ENCODE measurements at regions not wholly inside any gene's neighbourhood (a gene's known extent, or its start where the extent isn't known, plus 50 kb on each side); places are given as distances from the start of the nearest gene placed in this dataset.

DNA sequence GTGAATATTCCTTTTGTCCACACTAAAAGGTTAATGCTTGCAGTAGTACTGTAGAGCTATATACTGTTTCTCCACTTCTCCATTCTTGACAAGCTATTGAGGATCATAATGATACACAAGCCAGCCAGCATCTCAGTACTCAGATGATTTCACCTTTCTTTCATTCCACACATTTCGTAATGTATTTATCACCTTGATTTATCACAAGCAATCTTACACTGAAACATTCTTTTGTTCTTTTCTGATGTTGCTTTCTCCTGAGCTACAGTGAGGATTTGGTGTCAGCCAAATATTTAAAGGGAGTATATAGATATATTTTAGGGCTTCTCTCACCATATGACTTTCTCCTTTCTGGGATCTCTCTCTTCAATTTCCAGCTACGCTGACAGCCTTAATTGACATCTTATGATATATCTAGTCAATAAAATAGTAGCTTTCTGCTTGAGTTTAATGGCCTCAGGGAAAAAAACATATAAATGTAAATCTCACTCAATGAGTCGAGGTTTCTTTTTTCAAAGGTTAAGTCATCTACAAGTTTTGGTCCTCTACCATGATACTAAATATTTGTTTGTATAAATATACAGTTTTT is 1327.0 kb downstream of the NSUN3 start:
- Histone ChIP-seq H3K4me1 (no peaks in the 10 kb centered on the region), H3K27me3 (no peaks in the 10 kb centered on the region), H3K4me3 (replicated peaks in 1 of 3) (no peak overlapping the region), H3K9me3 (no peaks in the 10 kb centered on the region), H3K27ac (no peak overlapping the region), H3K36me3 (no peaks in the 10 kb centered on the region)
- intact Hi-C loops (cut with DNase I) = no loop called here
- 84 to 91% methylated on average over 3 of the region's 3 CpGs for WGBS, 2 donors
- no peak for TF ChIP-seq POLR2A (IDR thresholded peaks at IDR 0.05)
- TF ChIP-seq CTCF (IDR thresholded peaks at IDR 0.05) = no peak
- DNase-seq = no peak

DNA sequence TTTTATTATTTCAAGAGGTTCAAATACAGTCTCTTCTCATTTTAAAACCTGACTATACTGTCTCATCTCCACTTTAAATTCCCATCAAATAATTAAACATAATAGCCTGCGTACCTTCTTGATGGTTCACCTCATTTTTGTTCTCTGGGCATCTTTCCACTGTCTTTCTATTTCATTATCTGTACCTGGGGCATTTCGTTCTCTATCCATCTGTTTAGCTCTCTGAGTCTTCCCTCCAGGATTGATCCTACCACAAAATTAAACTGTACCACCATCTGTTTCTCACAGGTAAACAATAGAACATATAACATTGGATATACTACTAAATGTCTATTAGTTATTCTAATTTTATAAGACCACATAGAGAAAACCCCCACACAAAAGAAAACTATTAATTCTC is 1331.4 kb downstream of the NSUN3 start:
- TF ChIP-seq CTCF (IDR thresholded peaks at IDR 0.05) (no peak), POLR2A (IDR thresholded peaks at IDR 0.05) (no peak)
- WGBS, 2 donors = 86 to 92% methylated on average over 2 of the region's 2 CpGs
- H3K36me3 ChIP-seq = no peaks in the 10 kb centered on the region
- intact Hi-C loops (cut with DNase I) = no loop called here
- no peak overlapping the region for H3K4me3 ChIP-seq (replicated peaks in 1 of 3)
- H3K9me3 ChIP-seq = no peaks in the 10 kb centered on the region
- no peak overlapping the region for H3K27ac ChIP-seq
- H3K27me3 ChIP-seq = no peaks in the 10 kb centered on the region
- DNase-seq = no peak
- H3K4me1 ChIP-seq = no peaks in the 10 kb centered on the region

- Histone ChIP-seq H3K4me3 (replicated peaks in 1 of 3) (no peak overlapping the region), H3K4me1 (no peaks in the 10 kb centered on the region), H3K27me3 (no peaks in the 10 kb centered on the region), H3K27ac (no peak overlapping the region), H3K9me3 (no peaks in the 10 kb centered on the region), H3K36me3 (no peaks in the 10 kb centered on the region)
- WGBS, 2 donors = 86 to 90% methylated on average over 3 of the region's 3 CpGs
- no peak for DNase-seq
- intact Hi-C loops (cut with DNase I) = no loop called here
- no peak for TF ChIP-seq CTCF (IDR thresholded peaks at IDR 0.05)
- no peak for TF ChIP-seq POLR2A (IDR thresholded peaks at IDR 0.05)
These were observed 1336.7 kb downstream of the NSUN3 start for GRCh38 chr3:95399585-95399984.

- intact Hi-C loops (cut with DNase I) = no loop called here
- 90 to 91% methylated on average over 2 of the region's 2 CpGs for WGBS, 2 donors
- H3K4me1 ChIP-seq = no peaks in the 10 kb centered on the region
- H3K27me3 ChIP-seq = no peaks in the 10 kb centered on the region
- no peak for DNase-seq
- TF ChIP-seq CTCF (IDR thresholded peaks at IDR 0.05) = no peak
- no peak for TF ChIP-seq POLR2A (IDR thresholded peaks at IDR 0.05)
- H3K4me3 ChIP-seq (replicated peaks in 1 of 3) = no peak overlapping the region
- no peak overlapping the region for H3K27ac ChIP-seq
- no peaks in the 10 kb centered on the region for H3K9me3 ChIP-seq
- no peaks in the 10 kb centered on the region for H3K36me3 ChIP-seq
These were observed 1338.8 kb downstream of the NSUN3 start for GRCh38 chr3:95401693-95402092.

GRCh38 chr3:95407709-95408463 is 1345.0 kb downstream of the NSUN3 start:
- Histone ChIP-seq H3K9me3 (no peaks in the 10 kb centered on the region), H3K4me1 (no peaks in the 10 kb centered on the region), H3K27ac (no peak overlapping the region), H3K27me3 (no peaks in the 10 kb centered on the region), H3K36me3 (no peaks in the 10 kb centered on the region), H3K4me3 (replicated peaks in 1 of 3) (no peak overlapping the region)
- 82 to 90% methylated on average over 4 of the region's 4 CpGs for WGBS, 2 donors
- TF ChIP-seq CTCF (IDR thresholded peaks at IDR 0.05) (no peak), POLR2A (IDR thresholded peaks at IDR 0.05) (no peak)
- intact Hi-C loops (cut with DNase I) = no loop called here
- DNase-seq = no peak
